ENCODE measurements at regions not wholly inside any gene's neighbourhood (a gene's known extent, or its start where the extent isn't known, plus 50 kb on each side); places are given as distances from the start of the nearest gene placed in this dataset.
A peak's percentile ranks its signal among the peaks of the same experiment; 100 is the strongest.

DNA sequence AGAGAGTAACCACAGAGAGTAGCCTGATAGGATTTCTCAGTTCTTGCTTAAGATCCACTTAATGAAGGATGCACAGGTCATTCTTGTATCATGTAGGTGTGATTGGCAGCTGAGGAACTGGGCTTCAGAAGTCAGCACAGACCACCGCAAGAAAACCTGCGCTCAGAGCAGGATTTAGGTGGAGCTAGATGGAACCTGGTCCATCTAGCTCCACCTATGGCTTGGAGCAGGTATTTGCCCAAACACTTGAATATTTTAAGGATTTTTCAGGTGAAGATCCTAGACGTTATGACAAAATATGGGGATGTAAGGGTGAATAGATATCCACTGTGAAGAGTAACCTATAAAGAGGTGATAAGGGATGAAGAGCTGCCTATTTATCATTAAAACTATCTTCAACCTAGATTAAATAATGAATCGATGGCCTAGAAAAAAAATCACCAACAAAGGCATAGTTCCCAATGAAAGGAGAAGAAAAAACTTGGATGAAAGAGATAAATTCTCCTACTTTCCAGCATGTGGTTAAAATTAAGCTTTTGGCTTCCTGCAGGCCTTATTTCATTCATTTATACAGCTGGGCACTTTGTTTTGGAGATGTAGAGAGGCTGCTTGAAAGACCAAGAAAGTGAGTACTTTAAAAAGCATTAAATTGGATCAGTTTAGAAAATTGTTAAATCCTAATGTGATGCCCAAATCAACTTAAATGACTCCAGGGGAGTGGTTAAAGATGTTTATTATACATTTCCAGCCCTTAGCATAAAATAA lies 778.4 kb upstream of the GJE1 start:
- no peaks in the 10 kb centered on the region for H3K79me2 ChIP-seq (ENCODE audit: control insufficient read depth, insufficient read depth, low read length)
- in situ Hi-C loops (cut with MboI): no loop called here
- no peak for FAIRE-seq
- no peak overlapping the region for H2AFZ ChIP-seq (ENCODE audit: low read depth, low read length)
- no peak overlapping the region for H3K4me2 ChIP-seq (ENCODE audit: insufficient read depth, low read length)
- no peaks in the 10 kb centered on the region for H3K9me3 ChIP-seq (replicated peaks; ENCODE audit: control insufficient read depth, insufficient read depth, low read depth, low read length)
- ATAC-seq: no peak
- H3K4me3 ChIP-seq: no peak overlapping the region
- H3K9me1 ChIP-seq (ENCODE audit: control insufficient read depth, insufficient read depth, low read length): no peaks in the 10 kb centered on the region
- no TSS peak for BruUV-seq (replicated peaks)
- no peak overlapping the region for H3K27ac ChIP-seq (ENCODE audit: extremely low read depth, low read depth, low read length)
- TF ChIP-seq SRSF1 (IDR thresholded peaks at IDR 0.05; ENCODE audit: low read depth, low read length) (no peak), WHSC1 (IDR thresholded peaks at IDR 0.05; ENCODE audit: low read length) (no peak), ESRRB (CRISPR knock-in tag; IDR thresholded peaks at IDR 0.05; ENCODE audit: borderline replicate concordance) (no peak), IRF2 (CRISPR knock-in tag; IDR thresholded peaks at IDR 0.05) (no peak), KLF6 (CRISPR knock-in tag; IDR thresholded peaks at IDR 0.05; ENCODE audit: borderline replicate concordance) (no peak), PHTF2 (CRISPR knock-in tag; IDR thresholded peaks at IDR 0.05) (no peak), TRIM24 (IDR thresholded peaks at IDR 0.05) (no peak), NR2C2 (CRISPR knock-in tag; IDR thresholded peaks at IDR 0.05) (no peak), NR2C2 (tag; IDR thresholded peaks at IDR 0.05) (no peak), ZNF583 (CRISPR knock-in tag; IDR thresholded peaks at IDR 0.05) (no peak)
- TF ChIP-seq, protein P1, sequence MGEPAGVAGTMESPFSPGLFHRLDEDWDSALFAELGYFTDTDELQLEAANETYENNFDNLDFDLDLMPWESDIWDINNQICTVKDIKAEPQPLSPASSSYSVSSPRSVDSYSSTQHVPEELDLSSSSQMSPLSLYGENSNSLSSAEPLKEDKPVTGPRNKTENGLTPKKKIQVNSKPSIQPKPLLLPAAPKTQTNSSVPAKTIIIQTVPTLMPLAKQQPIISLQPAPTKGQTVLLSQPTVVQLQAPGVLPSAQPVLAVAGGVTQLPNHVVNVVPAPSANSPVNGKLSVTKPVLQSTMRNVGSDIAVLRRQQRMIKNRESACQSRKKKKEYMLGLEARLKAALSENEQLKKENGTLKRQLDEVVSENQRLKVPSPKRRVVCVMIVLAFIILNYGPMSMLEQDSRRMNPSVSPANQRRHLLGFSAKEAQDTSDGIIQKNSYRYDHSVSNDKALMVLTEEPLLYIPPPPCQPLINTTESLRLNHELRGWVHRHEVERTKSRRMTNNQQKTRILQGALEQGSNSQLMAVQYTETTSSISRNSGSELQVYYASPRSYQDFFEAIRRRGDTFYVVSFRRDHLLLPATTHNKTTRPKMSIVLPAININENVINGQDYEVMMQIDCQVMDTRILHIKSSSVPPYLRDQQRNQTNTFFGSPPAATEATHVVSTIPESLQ (CRISPR knock-in tag; IDR thresholded peaks at IDR 0.05): no peak
- TF ChIP-seq, protein P2, sequence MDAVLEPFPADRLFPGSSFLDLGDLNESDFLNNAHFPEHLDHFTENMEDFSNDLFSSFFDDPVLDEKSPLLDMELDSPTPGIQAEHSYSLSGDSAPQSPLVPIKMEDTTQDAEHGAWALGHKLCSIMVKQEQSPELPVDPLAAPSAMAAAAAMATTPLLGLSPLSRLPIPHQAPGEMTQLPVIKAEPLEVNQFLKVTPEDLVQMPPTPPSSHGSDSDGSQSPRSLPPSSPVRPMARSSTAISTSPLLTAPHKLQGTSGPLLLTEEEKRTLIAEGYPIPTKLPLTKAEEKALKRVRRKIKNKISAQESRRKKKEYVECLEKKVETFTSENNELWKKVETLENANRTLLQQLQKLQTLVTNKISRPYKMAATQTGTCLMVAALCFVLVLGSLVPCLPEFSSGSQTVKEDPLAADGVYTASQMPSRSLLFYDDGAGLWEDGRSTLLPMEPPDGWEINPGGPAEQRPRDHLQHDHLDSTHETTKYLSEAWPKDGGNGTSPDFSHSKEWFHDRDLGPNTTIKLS (IDR thresholded peaks at IDR 0.05; ENCODE audit: borderline replicate concordance, low read depth): no peak
- H3K9ac ChIP-seq (ENCODE audit: insufficient read depth in 1 of 2, low read depth in 2 of 2, low read length in 2 of 2): no peak overlapping the region
- no peaks in the 10 kb centered on the region for H3K27me3 ChIP-seq (ENCODE audit: control insufficient read depth in 2 of 2, insufficient read depth in 2 of 2, low read length in 2 of 2)
- no peaks in the 10 kb centered on the region for H4K20me1 ChIP-seq (replicated peaks; ENCODE audit: control insufficient read depth, insufficient read depth, low read length)
- H3K36me3 ChIP-seq (ENCODE audit: control insufficient read depth, insufficient read depth, low read length): no peaks in the 10 kb centered on the region
- DNase-seq (ENCODE audit: extremely low read depth in 1 of 4, low spot score in 3 of 4): peak in 1 of 4 experiments; percentile 1
- intact Hi-C loops (cut with micrococcal nuclease): no loop called here
- ChIA-PET POLR2A (no interaction called here), CTCF (ENCODE audit: low intra/inter-chr PET ratio) (no interaction called here)
- H3K4me1 ChIP-seq (replicated peaks in 1 of 2; ENCODE audit: control insufficient read depth in 2 of 2, insufficient read depth in 2 of 2, low read length in 2 of 2): no peaks in the 10 kb centered on the region
- WGBS (ENCODE audit: insufficient coverage, low coverage, missing lambda C conversion rate): 2% methylated on average over 4 of the region's 4 CpGs

Measured in K562 (cell line).